ENCODE measurements at regions not wholly inside any gene's neighbourhood (a gene's known extent, or its start where the extent isn't known, plus 50 kb on each side); places are given as distances from the start of the nearest gene placed in this dataset.

DNA sequence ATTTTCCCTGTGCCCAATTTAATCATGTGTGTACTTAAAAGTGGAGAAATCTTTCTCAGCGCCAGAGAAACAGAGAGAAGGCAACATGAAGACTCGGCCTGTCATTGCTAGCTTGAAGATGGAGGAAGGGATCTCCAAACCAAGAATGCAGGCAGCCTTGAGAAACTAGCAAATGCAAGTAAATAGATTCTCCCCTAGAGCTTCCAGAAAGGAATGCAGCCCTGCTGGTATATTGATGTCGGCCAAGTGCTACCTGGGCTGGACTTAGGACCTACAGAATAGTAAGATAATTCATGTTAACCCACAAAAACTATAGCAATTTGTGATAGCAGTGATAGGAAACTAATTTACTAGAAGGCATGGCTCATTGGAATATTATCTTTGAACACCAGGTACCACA lies 150.9 kb upstream of the ABI3BP start:
- Histone ChIP-seq H3K27me3 (replicated peaks in 1 of 2; ENCODE audit: control insufficient read depth in 2 of 2, insufficient read depth in 2 of 2, low read length in 1 of 2) (no peaks in the 10 kb centered on the region), H4K20me1 (ENCODE audit: control insufficient read depth, insufficient read depth) (no peaks in the 10 kb centered on the region), H3K4me1 (ENCODE audit: control insufficient read depth, insufficient read depth, low read length) (no peaks in the 10 kb centered on the region), H3K9ac (ENCODE audit: control insufficient read depth, insufficient read depth, low read length) (no peak overlapping the region), H3K4me3 (no peak overlapping the region), H3K79me2 (ENCODE audit: control insufficient read depth, insufficient read depth, low read length) (no peaks in the 10 kb centered on the region), H2AFZ (ENCODE audit: control insufficient read depth, low read depth, low read length) (no peak overlapping the region), H3K9me3 (replicated peaks; ENCODE audit: control insufficient read depth, insufficient read depth, low read length) (no peaks in the 10 kb centered on the region), H3K4me2 (ENCODE audit: control insufficient read depth, insufficient read depth) (no peak overlapping the region), H3K36me3 (ENCODE audit: control insufficient read depth in 2 of 2, insufficient read depth in 2 of 2, low read length in 1 of 2) (no peaks in the 10 kb centered on the region), H3K27ac (ENCODE audit: control insufficient read depth, insufficient read depth) (no peak overlapping the region)
- TF ChIP-seq CREB1 (IDR thresholded peaks at IDR 0.05; ENCODE audit: low read depth) (no peak), STAT3 (IDR thresholded peaks at IDR 0.05; ENCODE audit: low read depth, low read length) (no peak), STAT1 (conservative IDR thresholded peaks at IDR 0.05) (no peak), GABPA (IDR thresholded peaks at IDR 0.05; ENCODE audit: low read depth) (no peak), POLR2AphosphoS5 (IDR thresholded peaks at IDR 0.05; ENCODE audit: low read length) (no peak), TARDBP (IDR thresholded peaks at IDR 0.05; ENCODE audit: borderline replicate concordance) (no peak), CHD4 (IDR thresholded peaks at IDR 0.05) (no peak), TAF1 (IDR thresholded peaks at IDR 0.05; ENCODE audit: borderline replicate concordance, low read depth, low read length) (no peak), IRF4 (IDR thresholded peaks at IDR 0.05; ENCODE audit: low read depth, low read length) (no peak), EGR1 (IDR thresholded peaks at IDR 0.05; ENCODE audit: borderline replicate concordance in 1 of 2, low read depth in 2 of 2, low read length in 2 of 2) (no peak), MEF2A (IDR thresholded peaks at IDR 0.05; ENCODE audit: insufficient read depth, low read depth, low read length) (no peak), TBL1XR1 (IDR thresholded peaks at IDR 0.05; ENCODE audit: low read depth, low read length) (no peak)
- TF ChIP-seq, protein P1, sequence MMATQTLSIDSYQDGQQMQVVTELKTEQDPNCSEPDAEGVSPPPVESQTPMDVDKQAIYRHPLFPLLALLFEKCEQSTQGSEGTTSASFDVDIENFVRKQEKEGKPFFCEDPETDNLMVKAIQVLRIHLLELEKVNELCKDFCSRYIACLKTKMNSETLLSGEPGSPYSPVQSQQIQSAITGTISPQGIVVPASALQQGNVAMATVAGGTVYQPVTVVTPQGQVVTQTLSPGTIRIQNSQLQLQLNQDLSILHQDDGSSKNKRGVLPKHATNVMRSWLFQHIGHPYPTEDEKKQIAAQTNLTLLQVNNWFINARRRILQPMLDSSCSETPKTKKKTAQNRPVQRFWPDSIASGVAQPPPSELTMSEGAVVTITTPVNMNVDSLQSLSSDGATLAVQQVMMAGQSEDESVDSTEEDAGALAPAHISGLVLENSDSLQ (IDR thresholded peaks at IDR 0.05): no peak
- TF ChIP-seq, protein P2, sequence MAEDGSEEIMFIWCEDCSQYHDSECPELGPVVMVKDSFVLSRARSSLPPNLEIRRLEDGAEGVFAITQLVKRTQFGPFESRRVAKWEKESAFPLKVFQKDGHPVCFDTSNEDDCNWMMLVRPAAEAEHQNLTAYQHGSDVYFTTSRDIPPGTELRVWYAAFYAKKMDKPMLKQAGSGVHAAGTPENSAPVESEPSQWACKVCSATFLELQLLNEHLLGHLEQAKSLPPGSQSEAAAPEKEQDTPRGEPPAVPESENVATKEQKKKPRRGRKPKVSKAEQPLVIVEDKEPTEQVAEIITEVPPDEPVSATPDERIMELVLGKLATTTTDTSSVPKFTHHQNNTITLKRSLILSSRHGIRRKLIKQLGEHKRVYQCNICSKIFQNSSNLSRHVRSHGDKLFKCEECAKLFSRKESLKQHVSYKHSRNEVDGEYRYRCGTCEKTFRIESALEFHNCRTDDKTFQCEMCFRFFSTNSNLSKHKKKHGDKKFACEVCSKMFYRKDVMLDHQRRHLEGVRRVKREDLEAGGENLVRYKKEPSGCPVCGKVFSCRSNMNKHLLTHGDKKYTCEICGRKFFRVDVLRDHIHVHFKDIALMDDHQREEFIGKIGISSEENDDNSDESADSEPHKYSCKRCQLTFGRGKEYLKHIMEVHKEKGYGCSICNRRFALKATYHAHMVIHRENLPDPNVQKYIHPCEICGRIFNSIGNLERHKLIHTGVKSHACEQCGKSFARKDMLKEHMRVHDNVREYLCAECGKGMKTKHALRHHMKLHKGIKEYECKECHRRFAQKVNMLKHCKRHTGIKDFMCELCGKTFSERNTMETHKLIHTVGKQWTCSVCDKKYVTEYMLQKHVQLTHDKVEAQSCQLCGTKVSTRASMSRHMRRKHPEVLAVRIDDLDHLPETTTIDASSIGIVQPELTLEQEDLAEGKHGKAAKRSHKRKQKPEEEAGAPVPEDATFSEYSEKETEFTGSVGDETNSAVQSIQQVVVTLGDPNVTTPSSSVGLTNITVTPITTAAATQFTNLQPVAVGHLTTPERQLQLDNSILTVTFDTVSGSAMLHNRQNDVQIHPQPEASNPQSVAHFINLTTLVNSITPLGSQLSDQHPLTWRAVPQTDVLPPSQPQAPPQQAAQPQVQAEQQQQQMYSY (CRISPR knock-in tag; IDR thresholded peaks at IDR 0.05): no peak
- ChIA-PET SMC1A (ENCODE audit: uncharacterized antibody, unreplicated experiment) (no interaction called here), POLR2A (no interaction called here), RAD21 (ENCODE audit: unreplicated experiment) (no interaction called here), CTCF (no interaction called here)
- BruUV-seq (replicated peaks): no TSS peak
- FAIRE-seq (no peak), DNase-seq (ENCODE audit: low read depth, low spot score) (no peak), ATAC-seq (no peak)
- intact Hi-C loops (cut with micrococcal nuclease; ENCODE audit: unreplicated experiment) (no loop called here), in situ Hi-C loops (cut with MboI) (no loop called here)
- WGBS (ENCODE audit: insufficient coverage, insufficient replicate concordance, low lambda C conversion rate, missing lambda C conversion rate): 55% methylated on average over 3 of the region's 3 CpGs

Data from GM12878 (cell line).